ENCODE measurements at regions not wholly inside any gene's neighbourhood (a gene's known extent, or its start where the extent isn't known, plus 50 kb on each side); places are given as distances from the start of the nearest gene placed in this dataset.

- intact Hi-C loops (cut with DNase I), result no loop called here
- 83% methylated on average over 6 of the region's 6 CpGs for WGBS, 2 donors
Measured at GRCh38 chr3:103002425-103003176, 567.8 kb downstream of the ZPLD1 start.

GRCh38 chr3:103006526-103007183 is 571.8 kb downstream of the ZPLD1 start:
- no peaks in the 10 kb centered on the region for H3K27me3 ChIP-seq
- H3K4me1 ChIP-seq, result no peaks in the 10 kb centered on the region
- H3K36me3 ChIP-seq, result no peaks in the 10 kb centered on the region
- 50% methylated on average over 4 of the region's 4 CpGs for WGBS, 2 donors
- peaks cover 3% of the 10 kb centered on the region for H3K9me3 ChIP-seq
- TF ChIP-seq POLR2A (IDR thresholded peaks at IDR 0.05), result no peak
- TF ChIP-seq, protein P1, sequence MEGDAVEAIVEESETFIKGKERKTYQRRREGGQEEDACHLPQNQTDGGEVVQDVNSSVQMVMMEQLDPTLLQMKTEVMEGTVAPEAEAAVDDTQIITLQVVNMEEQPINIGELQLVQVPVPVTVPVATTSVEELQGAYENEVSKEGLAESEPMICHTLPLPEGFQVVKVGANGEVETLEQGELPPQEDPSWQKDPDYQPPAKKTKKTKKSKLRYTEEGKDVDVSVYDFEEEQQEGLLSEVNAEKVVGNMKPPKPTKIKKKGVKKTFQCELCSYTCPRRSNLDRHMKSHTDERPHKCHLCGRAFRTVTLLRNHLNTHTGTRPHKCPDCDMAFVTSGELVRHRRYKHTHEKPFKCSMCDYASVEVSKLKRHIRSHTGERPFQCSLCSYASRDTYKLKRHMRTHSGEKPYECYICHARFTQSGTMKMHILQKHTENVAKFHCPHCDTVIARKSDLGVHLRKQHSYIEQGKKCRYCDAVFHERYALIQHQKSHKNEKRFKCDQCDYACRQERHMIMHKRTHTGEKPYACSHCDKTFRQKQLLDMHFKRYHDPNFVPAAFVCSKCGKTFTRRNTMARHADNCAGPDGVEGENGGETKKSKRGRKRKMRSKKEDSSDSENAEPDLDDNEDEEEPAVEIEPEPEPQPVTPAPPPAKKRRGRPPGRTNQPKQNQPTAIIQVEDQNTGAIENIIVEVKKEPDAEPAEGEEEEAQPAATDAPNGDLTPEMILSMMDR (IDR thresholded peaks at IDR 0.05), result no peak
- intact Hi-C loops (cut with DNase I), result no loop called here
- H3K27ac ChIP-seq, result no peak overlapping the region
- DNase-seq, result peak; percentile 8 to 28
- no peak overlapping the region for H3K4me3 ChIP-seq (replicated peaks in 1 of 3)

More at GRCh38 chr3:103002425-103003176, 567.8 kb downstream of the ZPLD1 start:
- Histone ChIP-seq H3K27me3 (no peaks in the 10 kb centered on the region), H3K27ac (no peak overlapping the region), H3K9me3 (peaks cover 3% of the 10 kb centered on the region), H3K36me3 (no peaks in the 10 kb centered on the region), H3K4me1 (no peaks in the 10 kb centered on the region), H3K4me3 (replicated peaks in 1 of 3) (no peak overlapping the region)
- DNase-seq, result no peak
- TF ChIP-seq, protein P1 (IDR thresholded peaks at IDR 0.05), result no peak
- TF ChIP-seq POLR2A (IDR thresholded peaks at IDR 0.05), result no peak

GRCh38 chr3:103009609-103010008 is 574.8 kb downstream of the ZPLD1 start:
- Histone ChIP-seq H3K27ac (no peak overlapping the region), H3K4me1 (no peaks in the 10 kb centered on the region), H3K4me3 (replicated peaks in 1 of 3) (no peak overlapping the region), H3K36me3 (no peaks in the 10 kb centered on the region), H3K27me3 (no peaks in the 10 kb centered on the region), H3K9me3 (no peaks in the 10 kb centered on the region)
- TF ChIP-seq POLR2A (IDR thresholded peaks at IDR 0.05), result no peak
- TF ChIP-seq, protein P1 (IDR thresholded peaks at IDR 0.05), result no peak
- intact Hi-C loops (cut with DNase I), result no loop called here
- DNase-seq, result no peak

DNA sequence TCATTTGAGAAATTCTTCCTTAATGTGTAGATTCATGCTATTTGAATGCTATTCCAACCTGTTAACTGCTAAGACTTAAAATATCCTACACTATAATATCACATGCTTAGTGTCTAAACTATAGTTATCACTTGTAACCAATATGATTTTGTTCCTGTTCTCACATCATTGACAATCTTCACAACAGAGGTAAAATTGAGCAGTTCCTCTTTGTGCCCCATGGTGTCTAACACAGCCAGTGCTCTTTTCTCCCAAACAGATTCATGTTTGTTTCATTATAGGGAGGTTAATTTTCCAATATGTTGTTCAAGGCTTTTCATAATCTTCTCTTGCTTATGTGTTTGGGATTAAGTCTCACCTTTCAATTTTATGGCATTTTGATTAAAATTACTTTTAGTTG is 591.1 kb downstream of the ZPLD1 start:
- no peak for DNase-seq

DNA sequence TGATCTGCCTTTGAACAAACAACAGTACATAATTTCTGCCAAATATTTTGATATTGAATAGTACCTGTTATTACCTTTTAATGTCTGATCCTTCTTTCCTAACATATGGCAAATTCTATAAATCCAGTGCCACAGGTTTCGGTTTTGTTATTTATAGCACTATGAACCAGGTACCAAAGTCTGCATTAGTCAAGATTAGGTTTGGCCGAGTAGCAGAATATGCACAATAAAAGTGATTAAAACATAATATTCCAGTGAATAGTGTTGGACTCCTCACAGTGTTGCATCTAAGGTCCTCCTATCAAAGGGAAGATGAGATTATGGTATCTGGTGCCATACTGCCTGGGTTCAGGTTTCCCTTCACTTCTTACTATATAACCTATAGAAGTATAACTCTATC is 599.0 kb downstream of the ZPLD1 start:
- intact Hi-C loops (cut with DNase I), result no loop called here
- Histone ChIP-seq H3K9me3 (no peaks in the 10 kb centered on the region), H3K4me3 (replicated peaks in 1 of 3) (no peak overlapping the region), H3K27ac (no peak overlapping the region), H3K4me1 (no peaks in the 10 kb centered on the region), H3K36me3 (no peaks in the 10 kb centered on the region), H3K27me3 (no peaks in the 10 kb centered on the region)
- WGBS, 2 donors, result 92 to 95% methylated on average over 2 of the region's 2 CpGs
- TF ChIP-seq POLR2A (IDR thresholded peaks at IDR 0.05), result no peak
- TF ChIP-seq, protein P1 (IDR thresholded peaks at IDR 0.05), result no peak
- no peak for DNase-seq

More for the DNA sequence above, 591.1 kb downstream of the ZPLD1 start:
- Histone ChIP-seq H3K27me3 (no peaks in the 10 kb centered on the region), H3K4me3 (replicated peaks in 1 of 3) (no peak overlapping the region), H3K4me1 (no peaks in the 10 kb centered on the region), H3K27ac (no peak overlapping the region), H3K36me3 (no peaks in the 10 kb centered on the region), H3K9me3 (no peaks in the 10 kb centered on the region)
- TF ChIP-seq, protein P1 (IDR thresholded peaks at IDR 0.05), result no peak
- no peak for TF ChIP-seq POLR2A (IDR thresholded peaks at IDR 0.05)
- intact Hi-C loops (cut with DNase I), result no loop called here
